ENCODE measurements at regions not wholly inside any gene's neighbourhood (a gene's known extent, or its start where the extent isn't known, plus 50 kb on each side); places are given as distances from the start of the nearest gene placed in this dataset.

GRCh38 chr13:79212064-79212619 is 193.9 kb downstream of the RBM26 start:
- H3K4me3 ChIP-seq (ENCODE audit: low read depth, low read length), result no peak overlapping the region
- H3K36me3 ChIP-seq (ENCODE audit: control insufficient read depth in 2 of 2, insufficient read depth in 1 of 2, low read length in 2 of 2), result no peaks in the 10 kb centered on the region
- H3K27ac ChIP-seq (ENCODE audit: extremely low read depth, low read depth, low read length), result no peak overlapping the region
- ChIA-PET POLR2A (no interaction called here), CTCF (interaction anchor here (0.6 kb wide), 1 partner anchor 1033 kb away, joined by 3 read pairs; no protein-coding TSS in a partner anchor)
- TF ChIP-seq ZNF416 (tag by site-specific recombination; IDR thresholded peaks at IDR 0.05) (no peak), ZNF645 (tag by site-specific recombination; IDR thresholded peaks at IDR 0.05) (no peak), ZNF544 (tag by site-specific recombination; IDR thresholded peaks at IDR 0.05) (no peak), MYNN (tag by site-specific recombination; IDR thresholded peaks at IDR 0.05; ENCODE audit: borderline replicate concordance) (no peak), ZSCAN23 (tag by site-specific recombination; IDR thresholded peaks at IDR 0.05) (no peak), SP2 (tag by site-specific recombination; IDR thresholded peaks at IDR 0.05) (no peak), ZNF548 (tag by site-specific recombination; IDR thresholded peaks at IDR 0.05) (no peak), ZNF560 (tag by site-specific recombination; IDR thresholded peaks at IDR 0.05; ENCODE audit: borderline replicate concordance) (no peak), PRDM10 (tag by site-specific recombination; IDR thresholded peaks at IDR 0.05) (no peak)
- H3K9me3 ChIP-seq (ENCODE audit: control insufficient read depth, insufficient read depth, low read depth, low read length), result no peaks in the 10 kb centered on the region
- H3K4me1 ChIP-seq (ENCODE audit: control insufficient read depth, insufficient read depth, low read length), result no peaks in the 10 kb centered on the region

GRCh38 chr13:79211377-79211776 is 194.7 kb downstream of the RBM26 start:
- POLR2A ChIA-PET, result no interaction called here
- H3K4me1 ChIP-seq (ENCODE audit: control insufficient read depth, insufficient read depth, low read length), result no peaks in the 10 kb centered on the region
- H3K9me3 ChIP-seq (ENCODE audit: control insufficient read depth, insufficient read depth, low read depth, low read length), result no peaks in the 10 kb centered on the region
- no peak overlapping the region for H3K27ac ChIP-seq (ENCODE audit: extremely low read depth, low read depth, low read length)
- no peak overlapping the region for H3K4me3 ChIP-seq (ENCODE audit: low read depth, low read length)
- CTCF ChIA-PET, result interaction anchor here (1.0 kb wide), 1 partner anchor 1074 kb away, joined by 3 read pairs; no protein-coding TSS in a partner anchor
- H3K36me3 ChIP-seq (ENCODE audit: control insufficient read depth in 2 of 2, insufficient read depth in 1 of 2, low read length in 2 of 2), result no peaks in the 10 kb centered on the region
- TF ChIP-seq REST (tag by site-specific recombination; IDR thresholded peaks at IDR 0.05) (no peak), ZNF785 (tag by site-specific recombination; IDR thresholded peaks at IDR 0.05) (no peak), ZNF10 (tag by site-specific recombination; IDR thresholded peaks at IDR 0.05) (no peak), ZNF518A (tag by site-specific recombination; conservative IDR thresholded peaks at IDR 0.05; ENCODE audit: low read depth) (no peak), ZNF600 (tag by site-specific recombination; IDR thresholded peaks at IDR 0.05) (no peak), ZNF324 (tag by site-specific recombination; IDR thresholded peaks at IDR 0.05) (no peak), MYNN (tag by site-specific recombination; IDR thresholded peaks at IDR 0.05; ENCODE audit: borderline replicate concordance) (no peak), ZIC2 (tag by site-specific recombination; IDR thresholded peaks at IDR 0.05) (no peak), ZNF701 (tag by site-specific recombination; IDR thresholded peaks at IDR 0.05) (no peak), ZNF510 (tag by site-specific recombination; IDR thresholded peaks at IDR 0.05; ENCODE audit: insufficient replicate concordance) (no peak), ATF2 (tag by site-specific recombination; IDR thresholded peaks at IDR 0.05; ENCODE audit: low read depth) (no peak), ZXDB (tag by site-specific recombination; IDR thresholded peaks at IDR 0.05) (no peak)
